ENCODE measurements at regions not wholly inside any gene's neighbourhood (a gene's known extent, or its start where the extent isn't known, plus 50 kb on each side); places are given as distances from the start of the nearest gene placed in this dataset.

- no peak for DNase-seq
- WGBS (ENCODE audit: insufficient coverage, low coverage, low lambda C conversion rate, missing lambda C conversion rate): 51% methylated on average over 2 of the region's 2 CpGs
- Histone ChIP-seq H3K27me3 (no peaks in the 10 kb centered on the region), H3K4me3 (no peak overlapping the region), H3K27ac (no peak overlapping the region), H3K9me3 (no peaks in the 10 kb centered on the region), H3K36me3 (no peaks in the 10 kb centered on the region), H3K4me1 (no peaks in the 10 kb centered on the region)
- no peak for ATAC-seq
- no peak for TF ChIP-seq POLR2A (IDR thresholded peaks at IDR 0.05)
- no peak for TF ChIP-seq CTCF (IDR thresholded peaks at IDR 0.05)
- intact Hi-C loops (cut with DNase I): no loop called here
Measured at GRCh38 chr9:29012911-29013310, 1439.6 kb upstream of the C9orf72 start.

GRCh38 chr9:29021632-29022031 is 1448.4 kb upstream of the C9orf72 start:
- no peak for TF ChIP-seq POLR2A (IDR thresholded peaks at IDR 0.05)
- TF ChIP-seq CTCF (IDR thresholded peaks at IDR 0.05): no peak
- ATAC-seq (no peak), DNase-seq (no peak)
- intact Hi-C loops (cut with DNase I): no loop called here
- Histone ChIP-seq H3K4me1 (no peaks in the 10 kb centered on the region), H3K36me3 (no peaks in the 10 kb centered on the region), H3K27ac (no peak overlapping the region), H3K9me3 (no peaks in the 10 kb centered on the region), H3K4me3 (no peak overlapping the region), H3K27me3 (no peaks in the 10 kb centered on the region)

- Histone ChIP-seq H3K9me3 (no peaks in the 10 kb centered on the region), H3K4me3 (no peak overlapping the region), H3K4me1 (no peaks in the 10 kb centered on the region), H3K27ac (no peak overlapping the region), H3K36me3 (no peaks in the 10 kb centered on the region), H3K27me3 (no peaks in the 10 kb centered on the region)
- ATAC-seq (no peak), DNase-seq (no peak)
- intact Hi-C loops (cut with DNase I): no loop called here
- TF ChIP-seq CTCF (IDR thresholded peaks at IDR 0.05) (no peak), POLR2A (IDR thresholded peaks at IDR 0.05) (no peak)
Measured at GRCh38 chr9:29038332-29038731, 1465.1 kb upstream of the C9orf72 start.

- Histone ChIP-seq H3K36me3 (no peaks in the 10 kb centered on the region), H3K27me3 (no peaks in the 10 kb centered on the region), H3K4me3 (no peak overlapping the region), H3K27ac (no peak overlapping the region), H3K9me3 (no peaks in the 10 kb centered on the region), H3K4me1 (no peaks in the 10 kb centered on the region)
- ATAC-seq: no peak
- no peak for DNase-seq
- TF ChIP-seq CTCF (IDR thresholded peaks at IDR 0.05) (no peak), POLR2A (IDR thresholded peaks at IDR 0.05) (no peak)
- 24% methylated on average over 2 of the region's 2 CpGs for WGBS (ENCODE audit: insufficient coverage, low coverage, low lambda C conversion rate, missing lambda C conversion rate)
- intact Hi-C loops (cut with DNase I): no loop called here
Measured at GRCh38 chr9:29039258-29039657, 1466.0 kb upstream of the C9orf72 start.

- Histone ChIP-seq H3K9me3 (no peaks in the 10 kb centered on the region), H3K27me3 (no peaks in the 10 kb centered on the region), H3K4me1 (no peaks in the 10 kb centered on the region), H3K36me3 (no peaks in the 10 kb centered on the region), H3K27ac (no peak overlapping the region), H3K4me3 (no peak overlapping the region)
- WGBS (ENCODE audit: insufficient coverage, low coverage, low lambda C conversion rate, missing lambda C conversion rate): 11% methylated on average over 1 of the region's 1 CpG
- DNase-seq (no peak), ATAC-seq (no peak)
- intact Hi-C loops (cut with DNase I): no loop called here
- no peak for TF ChIP-seq CTCF (IDR thresholded peaks at IDR 0.05)
- no peak for TF ChIP-seq POLR2A (IDR thresholded peaks at IDR 0.05)
Measured at GRCh38 chr9:29043072-29043471, 1469.8 kb upstream of the C9orf72 start.

All from right lobe of liver (tissue), 6 donors.